ENCODE measurements at regions not wholly inside any gene's neighbourhood (a gene's known extent, or its start where the extent isn't known, plus 50 kb on each side); places are given as distances from the start of the nearest gene placed in this dataset.

DNA sequence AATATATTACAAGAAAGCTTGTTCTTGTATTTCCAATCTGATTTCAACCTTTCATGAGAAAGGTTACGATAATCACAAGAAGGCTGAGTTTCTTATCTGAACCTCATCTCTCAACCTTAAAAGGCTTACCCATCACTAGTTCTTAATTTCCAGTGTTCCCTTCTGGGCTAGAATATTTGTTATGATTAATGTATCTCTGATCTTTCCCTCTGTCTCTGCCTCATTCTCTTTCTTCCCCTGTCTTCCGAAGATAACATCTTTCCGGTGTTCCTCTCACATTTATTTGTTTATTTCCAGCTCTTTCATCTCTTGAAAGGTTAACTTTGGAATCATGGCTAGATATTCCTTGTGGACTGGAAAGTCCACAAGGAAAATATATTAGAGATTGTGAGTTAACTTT, 255.9 kb downstream of the SLC6A15 start:
- WGBS, 2 donors (ENCODE audit: low coverage in 1 of 2), result 46 to 54% methylated on average over 3 of the region's 3 CpGs
- in situ Hi-C loops (cut with MboI; ENCODE audit: low pct_ligation_motif_present in 1 of 4, low pct_unique_long_range_greater_than_20kb in 1 of 4, low sequenced_read_pairs in 3 of 4), result no loop called here

DNA sequence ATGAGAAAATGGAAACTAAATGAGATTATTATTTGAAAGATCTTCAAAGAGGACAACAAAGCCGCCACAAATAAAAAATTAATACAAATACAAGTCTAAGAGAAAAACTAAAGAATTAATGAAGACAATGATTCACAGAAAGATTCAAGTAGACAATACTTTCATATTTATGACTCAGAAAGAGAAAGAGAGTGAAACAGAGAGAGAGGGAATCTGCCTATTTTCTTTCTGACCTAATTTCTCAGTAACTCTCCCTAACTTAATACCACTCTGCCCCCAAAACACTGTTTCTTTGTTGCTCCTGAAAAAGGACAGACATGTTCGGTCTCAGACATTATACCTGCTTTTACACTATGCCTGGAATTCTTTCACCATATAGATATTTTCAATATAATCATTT, 259.1 kb downstream of the SLC6A15 start:
- intact Hi-C loops (cut with DNase I; ENCODE audit: low total_unique reads), result no loop called here
- in situ Hi-C loops (cut with MboI; ENCODE audit: low pct_ligation_motif_present in 1 of 4, low pct_unique_long_range_greater_than_20kb in 1 of 4, low sequenced_read_pairs in 3 of 4), result no loop called here
- Histone ChIP-seq H3K27me3 (no peaks in the 10 kb centered on the region), H3K4me1 (no peaks in the 10 kb centered on the region), H3K36me3 (no peaks in the 10 kb centered on the region), H3K27ac (no peak overlapping the region), H3K9me3 (no peaks in the 10 kb centered on the region), H3K4me3 (no peak overlapping the region)
- WGBS, 2 donors (ENCODE audit: low coverage in 1 of 2), result 75 to 89% methylated on average over 2 of the region's 2 CpGs
- TF ChIP-seq CTCF (IDR thresholded peaks at IDR 0.05), result no peak
- TF ChIP-seq EP300 (IDR thresholded peaks at IDR 0.05; ENCODE audit: low read depth), result no peak
- DNase-seq, result no peak

More for the DNA sequence above, 255.9 kb downstream of the SLC6A15 start:
- H3K27me3 ChIP-seq, result no peaks in the 10 kb centered on the region
- no peaks in the 10 kb centered on the region for H3K4me1 ChIP-seq
- no peak for DNase-seq
- no peak overlapping the region for H3K27ac ChIP-seq
- no peaks in the 10 kb centered on the region for H3K9me3 ChIP-seq
- no peak overlapping the region for H3K4me3 ChIP-seq
- TF ChIP-seq POLR2AphosphoS5 (IDR thresholded peaks at IDR 0.05) (no peak), CTCF (IDR thresholded peaks at IDR 0.05) (no peak), POLR2A (IDR thresholded peaks at IDR 0.05) (no peak)
- intact Hi-C loops (cut with DNase I; ENCODE audit: low total_unique reads), result no loop called here
- no peaks in the 10 kb centered on the region for H3K36me3 ChIP-seq

GRCh38 chr12:84648425-84648824, 264.2 kb downstream of the SLC6A15 start:
- TF ChIP-seq POLR2AphosphoS5 (IDR thresholded peaks at IDR 0.05), result no peak
- TF ChIP-seq POLR2A (IDR thresholded peaks at IDR 0.05), result no peak
- no peak for TF ChIP-seq CTCF (IDR thresholded peaks at IDR 0.05)
- no peak for TF ChIP-seq EP300 (IDR thresholded peaks at IDR 0.05; ENCODE audit: low read depth)
- Histone ChIP-seq H3K36me3 (no peaks in the 10 kb centered on the region), H3K27me3 (no peaks in the 10 kb centered on the region), H3K4me3 (no peak overlapping the region), H3K9me3 (no peaks in the 10 kb centered on the region), H3K4me1 (no peaks in the 10 kb centered on the region), H3K27ac (no peak overlapping the region)
- no peak for DNase-seq
- in situ Hi-C loops (cut with MboI; ENCODE audit: low pct_ligation_motif_present in 1 of 4, low pct_unique_long_range_greater_than_20kb in 1 of 4, low sequenced_read_pairs in 3 of 4) (no loop called here), intact Hi-C loops (cut with DNase I; ENCODE audit: low total_unique reads) (no loop called here)

- 54 to 75% methylated on average over 2 of the region's 2 CpGs for WGBS, 2 donors (ENCODE audit: low coverage in 1 of 2)
- no peak overlapping the region for H3K4me3 ChIP-seq
- no peaks in the 10 kb centered on the region for H3K4me1 ChIP-seq
- no peak overlapping the region for H3K27ac ChIP-seq
- no peaks in the 10 kb centered on the region for H3K36me3 ChIP-seq
- no peaks in the 10 kb centered on the region for H3K9me3 ChIP-seq
- no peak for TF ChIP-seq CTCF (IDR thresholded peaks at IDR 0.05)
- no peak for TF ChIP-seq POLR2A (IDR thresholded peaks at IDR 0.05)
- no peak for TF ChIP-seq EP300 (IDR thresholded peaks at IDR 0.05; ENCODE audit: low read depth)
- no peak for TF ChIP-seq POLR2AphosphoS5 (IDR thresholded peaks at IDR 0.05)
- in situ Hi-C loops (cut with MboI; ENCODE audit: low pct_ligation_motif_present in 1 of 4, low pct_unique_long_range_greater_than_20kb in 1 of 4, low sequenced_read_pairs in 3 of 4) (no loop called here), intact Hi-C loops (cut with DNase I; ENCODE audit: low total_unique reads) (no loop called here)
- no peaks in the 10 kb centered on the region for H3K27me3 ChIP-seq
- no peak for DNase-seq
Observed at GRCh38 chr12:84644908-84645307, 267.7 kb downstream of the SLC6A15 start.
